HEK293 (cell line): ENCODE measurements at regions not wholly inside any gene's neighbourhood (a gene's known extent, or its start where the extent isn't known, plus 50 kb on each side); places are given as distances from the start of the nearest gene placed in this dataset.

Experiments
- CTCF ChIP-seq: fragments of 450-650 bp; formaldehyde crosslinking; IDR thresholded peaks from 2 replicates; pipeline ENCODE4 v1.5.1; 2016; ENCODE audit warnings: missing biosample characterization, missing genetic modification characterization
- YY1 ChIP-seq: fragments of 450-650 bp; formaldehyde crosslinking; IDR thresholded peaks from 2 replicates; pipeline ENCODE4 v1.5.1; 2018; ENCODE audit warnings: missing biosample characterization, missing genetic modification characterization
- ZNF114 ChIP-seq: fragments of 450-650 bp; formaldehyde crosslinking; IDR thresholded peaks from 2 replicates; pipeline ENCODE4 v1.5.0; 2017; ENCODE audit warnings: missing biosample characterization, missing genetic modification characterization
- ZNF776 ChIP-seq: fragments of 450-650 bp; formaldehyde crosslinking; IDR thresholded peaks from 2 replicates; pipeline ENCODE4 v1.5.0; 2017; ENCODE audit warnings: missing biosample characterization, missing genetic modification characterization, borderline replicate concordance
- ZNF777 ChIP-seq: fragments of 450-650 bp; formaldehyde crosslinking; IDR thresholded peaks from 2 replicates; pipeline ENCODE4 v1.5.1; 2017; ENCODE audit warnings: missing biosample characterization, missing genetic modification characterization, borderline replicate concordance

- TF ChIP-seq ZNF114 (tag by site-specific recombination) (no peak), YY1 (tag by site-specific recombination) (no peak), CTCF (tag by site-specific recombination) (no peak), ZNF776 (tag by site-specific recombination) (no peak), ZNF777 (no peak)
Observed at GRCh38 chr13:85538957-85539356, 260.3 kb downstream of the SLITRK6 start.
